Breast epithelium (tissue), 3 donors: ENCODE measurements at regions not wholly inside any gene's neighbourhood (a gene's known extent, or its start where the extent isn't known, plus 50 kb on each side); places are given as distances from the start of the nearest gene placed in this dataset.

Experiments
- CTCF ChIP-seq, 3 donors: fragments of 450-650 bp; IDR thresholded peaks; one replicate each; pipeline ENCODE4 v1.5.1; 2016 to 2017; ENCODE audit warnings: antibody characterized with exemption in 3 of 3, mild to moderate bottlenecking in 3 of 3, moderate library complexity in 3 of 3
- POLR2A ChIP-seq: fragments of 450-650 bp; IDR thresholded peaks from one replicate; pipeline ENCODE4 v1.6.1; 2016; ENCODE audit warnings: antibody characterized with exemption, mild to moderate bottlenecking, moderate library complexity

GRCh38 chr14:101476916-101477553 is 84.3 kb upstream of the DIO3 start:
- no peak for TF ChIP-seq CTCF (IDR thresholded peaks at IDR 0.05)
- TF ChIP-seq POLR2A = no peak
